GM18951 (cell line): ENCODE measurements at regions not wholly inside any gene's neighbourhood (a gene's known extent, or its start where the extent isn't known, plus 50 kb on each side); places are given as distances from the start of the nearest gene placed in this dataset.
"Not testable (repeated sequence)": the region's sequence is repeated elsewhere in the genome, so short reads cannot be mapped to it uniquely, and the experiment has no call there.

Source experiments
- POLR2A ChIP-seq: IDR thresholded peaks from 4 replicates; pipeline ENCODE4 v1.6.1; 2011; ENCODE audit warnings: mild to moderate bottlenecking; ENCODE audit not compliant: insufficient read length, insufficient read depth; ENCODE audit errors: extremely low read depth
- in situ Hi-C: fragments of 300-500 bp; cut with MboI; formaldehyde crosslinking; loops from one replicate; pipeline ENCODE4 v1.12.0; 2022; ENCODE audit warnings: low sequenced_read_pairs, mixed read lengths, inconsistent platforms; ENCODE audit not compliant: unreplicated experiment

DNA sequence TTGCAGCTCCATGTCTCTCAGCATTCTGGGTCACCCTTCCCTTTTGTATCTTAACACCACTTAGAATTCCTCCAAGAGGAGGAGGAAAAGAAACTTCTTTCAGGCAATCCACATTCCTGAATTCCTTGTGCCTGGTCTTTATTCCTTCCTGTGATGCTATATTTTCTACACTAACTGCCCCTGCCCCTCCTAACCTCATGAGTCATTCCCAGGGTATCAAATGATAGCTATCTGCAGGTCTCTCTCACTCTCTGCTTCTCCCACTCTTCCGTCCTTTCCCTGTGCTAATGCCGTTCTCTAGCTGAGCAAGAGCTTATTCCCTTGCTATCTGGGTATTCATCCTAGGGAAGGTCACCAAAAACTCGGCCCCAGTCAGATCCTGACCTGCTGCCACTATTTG, 395.0 kb upstream of the TCF4 start:
- in situ Hi-C loops = no loop called here
- no peak for TF ChIP-seq POLR2A

DNA sequence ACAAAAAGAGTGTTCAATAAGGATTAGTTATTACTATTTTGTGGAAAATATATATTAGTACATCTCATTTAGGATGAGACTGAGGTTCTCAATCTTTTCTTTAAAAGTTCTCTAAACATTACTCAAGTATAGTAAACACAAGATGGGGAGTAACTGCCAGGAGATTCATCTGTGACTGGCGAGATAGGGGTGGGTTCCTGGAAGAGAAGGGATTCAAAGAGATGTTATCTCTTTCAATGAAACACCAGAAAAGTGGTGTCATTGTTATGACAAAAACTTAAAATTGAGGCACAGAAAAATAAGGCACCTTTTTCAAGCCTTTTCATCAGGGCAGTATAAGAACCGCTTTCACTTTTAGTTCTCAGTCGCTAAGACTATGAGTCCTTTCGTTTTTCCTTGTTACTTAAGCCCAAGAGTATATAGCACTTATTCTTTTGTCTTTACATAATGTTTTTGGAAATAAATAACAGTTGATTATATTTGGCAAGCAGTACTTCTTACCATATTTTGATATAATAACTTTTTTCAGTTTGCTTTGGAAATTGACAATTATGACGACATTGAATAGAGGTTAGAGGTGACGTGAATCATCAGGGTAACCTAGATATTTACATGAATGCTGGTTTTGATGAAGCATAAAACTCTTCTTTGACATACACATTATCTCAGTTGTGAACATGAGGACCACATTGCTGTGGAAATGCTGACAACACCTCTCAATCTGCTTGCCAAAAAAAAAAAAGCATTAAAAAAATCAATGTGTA, 393.9 kb upstream of the TCF4 start:
- in situ Hi-C loops = no loop called here
- TF ChIP-seq POLR2A = no peak

DNA sequence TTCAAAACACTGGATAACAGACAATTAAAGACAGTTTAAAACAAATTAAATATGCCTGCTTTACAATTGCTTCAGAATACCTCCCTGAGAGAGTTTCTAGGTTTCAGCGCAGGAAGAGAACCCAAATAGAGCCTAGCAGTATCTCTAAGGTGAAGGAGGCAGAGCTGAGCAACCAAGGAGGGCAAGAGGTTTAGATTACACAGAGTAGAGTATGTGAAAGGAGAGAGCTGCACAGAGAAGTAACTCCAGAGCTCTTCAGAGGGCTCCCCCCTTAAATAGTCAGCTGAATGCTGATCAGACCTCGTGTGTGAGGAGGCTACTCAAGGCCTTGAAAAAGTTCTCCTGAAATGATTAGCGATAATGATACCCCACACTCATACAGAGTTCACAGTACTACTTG, 386.5 kb upstream of the TCF4 start:
- TF ChIP-seq POLR2A = no peak
- in situ Hi-C loops = no loop called here

DNA sequence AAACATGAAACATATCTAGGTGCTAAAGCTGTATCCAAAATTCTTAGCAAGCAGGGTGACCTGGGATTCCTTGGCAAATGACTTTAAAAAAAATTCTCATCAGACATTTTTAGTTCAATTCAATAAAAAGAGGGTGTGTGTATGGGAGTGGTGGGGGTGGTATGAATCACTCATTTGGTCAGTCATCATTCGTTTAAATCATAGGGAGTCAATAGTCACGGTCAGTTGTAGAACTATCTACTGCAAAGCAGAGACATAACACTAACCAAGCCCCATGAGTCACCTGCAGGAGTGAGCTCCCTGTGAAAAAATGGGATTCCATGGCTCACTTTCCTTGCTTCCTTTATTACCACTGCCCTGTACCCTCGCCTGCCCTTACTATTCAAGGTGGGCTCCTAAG, 380.6 kb upstream of the TCF4 start:
- no peak for TF ChIP-seq POLR2A
- in situ Hi-C loops = no loop called here

DNA sequence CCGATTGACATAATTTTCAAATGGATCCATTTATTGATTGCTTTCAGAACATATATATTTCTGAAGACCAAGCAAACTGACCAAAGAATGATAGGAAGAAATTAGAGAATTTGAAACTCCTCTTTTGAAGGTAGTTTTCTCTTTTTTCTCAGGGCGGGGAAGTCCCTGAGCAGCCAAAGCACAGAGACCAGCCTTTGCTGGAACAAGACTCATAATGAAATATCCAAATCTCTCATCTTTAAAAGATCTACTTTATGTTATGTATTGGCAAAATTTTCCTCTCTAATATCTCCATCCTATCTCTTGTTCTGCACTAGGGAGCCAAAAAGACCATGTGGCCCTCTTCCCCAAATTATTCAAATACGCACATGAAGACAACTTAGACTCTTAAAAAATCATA, 379.0 kb upstream of the TCF4 start:
- in situ Hi-C loops = no loop called here
- TF ChIP-seq POLR2A = no peak

DNA sequence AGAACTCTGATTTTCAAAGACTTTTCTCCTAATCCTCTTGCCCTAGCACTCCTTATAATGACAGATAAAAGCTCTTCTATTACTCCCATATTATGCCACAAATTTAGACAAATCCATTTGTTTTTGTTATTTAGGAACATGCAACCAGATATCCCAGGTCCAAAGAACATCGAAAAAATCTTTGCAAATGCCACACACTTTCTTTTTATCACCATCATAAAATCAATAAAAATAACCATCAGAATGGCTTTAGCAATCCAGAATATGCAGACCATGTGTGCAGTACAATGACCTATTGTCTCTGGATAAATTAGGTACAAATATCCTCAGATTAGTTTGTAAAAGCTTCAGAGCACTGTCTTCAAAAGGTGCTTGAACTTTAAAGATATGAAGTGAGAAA, 376.2 kb upstream of the TCF4 start:
- in situ Hi-C loops = no loop called here
- TF ChIP-seq POLR2A = no peak

DNA sequence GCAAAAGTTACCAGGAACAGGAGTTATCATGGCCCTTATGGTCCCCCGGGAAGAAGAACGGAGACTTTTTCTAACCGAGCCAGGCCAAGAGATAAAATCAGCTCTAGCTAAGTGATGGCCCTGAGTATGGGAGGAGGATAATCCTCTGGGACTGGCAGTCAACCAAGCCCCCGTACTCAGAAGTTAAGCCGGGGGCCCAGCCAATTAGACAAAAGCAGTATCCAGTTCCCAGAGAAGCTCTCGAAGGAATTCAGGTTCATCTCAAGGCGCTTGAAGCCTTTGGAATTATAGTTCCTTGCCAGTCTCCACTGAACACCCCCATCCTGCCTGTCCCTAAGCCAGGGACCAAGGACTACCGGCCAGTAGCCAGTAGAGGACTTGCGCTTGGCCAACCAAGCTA, 365.3 kb upstream of the TCF4 start:
- TF ChIP-seq POLR2A = no peak
- in situ Hi-C loops = no loop called here

DNA sequence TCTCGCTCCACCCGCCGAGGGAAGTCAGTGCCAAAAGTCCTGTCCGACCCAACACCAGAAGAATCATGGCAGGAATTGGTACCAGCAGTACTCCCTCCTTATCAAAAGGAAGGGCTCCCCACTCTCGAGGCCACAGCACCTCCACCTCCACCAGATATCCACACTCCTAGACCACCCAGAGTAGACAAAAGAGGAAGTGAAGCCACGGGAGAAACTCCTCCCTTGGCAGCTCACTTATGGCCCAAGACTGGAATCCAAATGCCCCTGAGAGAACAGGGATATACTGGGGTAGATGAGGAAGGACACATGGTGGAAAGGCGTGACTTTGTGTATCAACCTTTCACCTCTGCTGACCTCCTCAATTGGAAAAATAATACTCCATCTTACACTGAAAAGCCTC, 363.7 kb upstream of the TCF4 start:
- in situ Hi-C loops = not testable (repeated sequence)

DNA sequence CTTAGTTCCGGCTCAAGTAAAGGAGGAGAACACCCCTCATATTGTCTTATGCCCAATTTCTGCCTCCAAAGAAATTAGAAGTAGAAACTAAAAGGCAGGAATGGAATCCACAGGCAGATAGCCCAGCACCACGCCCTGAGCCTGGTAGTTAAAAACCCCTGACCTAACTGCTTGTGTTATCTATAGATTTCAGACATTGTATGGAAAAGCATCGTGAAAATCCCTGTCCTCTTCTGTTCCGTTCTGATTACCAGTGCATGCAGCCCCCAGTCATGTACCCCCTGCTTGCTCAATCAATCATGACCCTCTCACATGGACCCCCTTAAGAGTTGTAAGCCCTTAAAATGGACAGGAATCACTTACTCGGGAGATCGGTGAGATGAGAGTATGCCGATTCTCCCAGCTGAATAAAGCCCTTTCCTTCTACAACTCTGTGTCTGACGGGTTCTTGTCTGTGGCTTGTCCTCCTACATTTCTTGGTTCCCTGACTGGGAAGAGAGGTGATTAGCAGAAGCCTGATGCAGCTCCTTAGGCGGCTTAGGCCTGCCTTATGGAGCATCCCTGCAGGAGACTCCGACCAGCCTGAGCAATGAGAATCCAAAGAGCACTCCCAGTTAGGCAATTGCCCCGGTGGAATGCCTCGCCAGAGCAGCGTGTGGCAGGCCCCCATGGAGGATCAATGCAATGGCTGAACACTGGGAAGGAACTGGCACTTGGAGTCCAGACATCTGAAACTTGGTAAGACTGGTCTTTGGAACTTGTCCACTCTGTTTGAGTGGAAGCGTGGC, 362.6 kb upstream of the TCF4 start:
- no peak for TF ChIP-seq POLR2A
- in situ Hi-C loops = no loop called here

DNA sequence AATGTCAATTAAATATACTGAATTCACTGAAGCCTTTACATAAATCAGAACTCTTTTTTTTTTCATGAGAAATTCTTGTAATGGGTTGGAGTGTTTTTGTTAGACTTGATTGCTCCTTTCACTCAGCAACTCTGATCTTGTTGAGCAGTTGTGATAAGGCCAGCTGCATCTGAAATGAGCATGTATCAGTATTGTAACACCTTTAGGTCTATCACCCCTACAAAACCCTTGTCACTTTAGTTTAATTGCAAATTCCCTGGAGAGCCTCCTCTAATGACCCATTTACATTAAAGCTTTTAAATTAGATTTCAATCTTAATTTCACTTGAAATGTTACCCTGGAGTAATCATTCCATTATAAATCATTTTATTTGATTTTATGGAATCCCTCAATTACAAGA, 346.8 kb upstream of the TCF4 start:
- no peak for TF ChIP-seq POLR2A
- in situ Hi-C loops = no loop called here

DNA sequence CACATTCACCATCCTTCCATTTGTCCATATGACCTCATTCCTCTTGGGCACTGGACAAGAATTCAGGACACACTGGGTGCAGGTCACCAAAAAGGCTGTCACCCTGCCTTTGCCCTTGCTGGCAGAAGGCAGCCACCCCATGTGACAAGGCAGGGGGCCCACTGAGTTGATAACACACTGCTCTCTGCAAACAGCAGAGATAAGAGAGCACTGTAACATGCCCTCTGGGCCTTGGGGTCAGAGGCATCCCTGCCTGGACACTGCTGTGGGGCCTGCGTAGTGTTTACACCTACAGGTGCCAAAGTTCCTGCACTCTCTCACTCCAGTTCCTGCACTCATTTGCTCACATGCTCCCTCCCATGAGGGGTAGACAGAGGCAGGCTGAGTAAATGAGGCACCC, 344.7 kb upstream of the TCF4 start:
- TF ChIP-seq POLR2A = no peak
- in situ Hi-C loops = no loop called here

DNA sequence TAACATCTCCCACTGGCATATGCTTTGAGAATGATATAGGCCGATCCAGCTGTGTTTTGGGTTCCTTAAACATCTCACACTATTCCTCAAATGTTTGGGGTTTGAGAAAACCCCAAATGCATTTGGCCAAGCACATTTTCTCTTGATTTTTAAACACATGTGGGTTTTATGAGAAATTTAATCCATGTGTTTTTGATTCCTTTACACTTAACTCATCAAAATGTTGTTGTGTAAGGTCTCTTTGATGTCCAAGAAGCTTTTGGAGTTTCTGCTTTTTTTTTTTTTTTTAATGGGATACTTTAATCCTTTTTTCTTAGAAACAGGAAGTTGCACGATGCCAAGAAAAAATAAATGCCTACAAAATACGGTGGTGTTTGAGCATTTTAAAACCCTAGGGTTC, 339.8 kb upstream of the TCF4 start:
- no peak for TF ChIP-seq POLR2A
- in situ Hi-C loops = no loop called here

DNA sequence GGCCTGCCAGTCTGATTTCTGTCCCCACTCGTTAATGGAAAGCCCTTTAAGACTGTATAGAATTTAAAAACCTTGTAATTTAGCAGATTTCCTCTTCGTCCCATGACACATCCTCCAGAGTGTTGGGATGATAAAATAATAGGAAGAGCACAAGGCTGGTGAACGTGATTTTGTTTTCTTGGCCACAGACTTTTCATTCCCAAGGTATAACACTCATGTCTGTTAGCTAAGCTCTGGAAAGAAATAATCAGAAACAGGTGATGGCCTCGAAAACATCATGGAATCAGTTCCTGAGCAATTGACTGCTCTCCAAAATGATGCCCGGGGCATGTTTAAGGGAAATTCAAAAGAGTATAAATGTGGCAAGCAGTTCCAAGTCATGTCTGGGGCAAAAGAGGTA, 337.8 kb upstream of the TCF4 start:
- in situ Hi-C loops = no loop called here

DNA sequence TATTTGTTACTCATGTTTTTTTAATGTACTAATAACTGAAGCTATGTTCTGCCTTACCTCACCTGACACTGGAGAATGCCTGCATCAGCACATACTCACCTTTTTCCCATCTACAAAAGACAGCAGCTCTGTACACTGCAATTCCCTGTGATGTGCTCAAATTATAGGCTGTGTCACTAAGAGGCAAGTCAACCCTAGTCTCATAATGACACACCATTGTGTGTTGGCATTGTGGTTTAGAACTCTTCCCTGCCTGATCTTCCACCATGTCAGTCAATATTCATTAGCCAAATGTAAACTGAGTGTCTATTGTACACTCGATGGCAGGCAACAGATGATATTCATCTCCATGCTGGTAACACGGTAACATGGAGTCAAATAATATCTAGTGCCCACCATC, 332.1 kb upstream of the TCF4 start:
- no peak for TF ChIP-seq POLR2A

More for the DNA sequence above, 337.8 kb upstream of the TCF4 start:
- TF ChIP-seq POLR2A = no peak

More for the DNA sequence above, 332.1 kb upstream of the TCF4 start:
- in situ Hi-C loops = no loop called here
